MM.1S (cell line): ENCODE measurements at regions not wholly inside any gene's neighbourhood (a gene's known extent, or its start where the extent isn't known, plus 50 kb on each side); places are given as distances from the start of the nearest gene placed in this dataset.

ENCODE experiments used
- DNase-seq: peaks from one replicate; pipeline ENCODE4 v3.0.0-alpha.2; 2015
- H2AFZ ChIP-seq: fragments of 300-600 bp; sonication (generic); 2 replicates; pipeline ENCODE4 v1.6.0; 2016; ENCODE audit warnings: antibody characterized with exemption, low read length
- H3F3A ChIP-seq: fragments of 300-600 bp; sonication (generic); 2 replicates; pipeline ENCODE4 v1.6.1; 2016; ENCODE audit warnings: mild to moderate bottlenecking, antibody characterized with exemption, low read length, moderate library complexity, mixed read lengths; ENCODE audit not compliant: insufficient read depth
- H3K27ac ChIP-seq: fragments of 300-600 bp; sonication (generic); 2 replicates; pipeline ENCODE4 v1.5.1; 2016; ENCODE audit warnings: mild to moderate bottlenecking, low read length
- H3K27me3 ChIP-seq: fragments of 300-600 bp; sonication (generic); replicated peaks from 2 replicates; pipeline ENCODE4 v1.6.0; 2016; ENCODE audit warnings: low read length; ENCODE audit not compliant: insufficient read depth
- H3K36me3 ChIP-seq: fragments of 300-600 bp; sonication (generic); replicated peaks from 2 replicates; pipeline ENCODE4 v1.6.1; 2016; ENCODE audit warnings: mild to moderate bottlenecking, low read length, mixed read lengths; ENCODE audit not compliant: insufficient read depth
- H3K4me1 ChIP-seq: fragments of 300-600 bp; sonication (generic); 2 replicates; pipeline ENCODE4 v1.6.1; 2016; ENCODE audit warnings: low read length, mixed read lengths
- H3K4me2 ChIP-seq: fragments of 300-600 bp; sonication (generic); 2 replicates; pipeline ENCODE4 v1.6.0; 2016; ENCODE audit warnings: low read depth, low read length
- H3K4me3 ChIP-seq: fragments of 300-600 bp; sonication (generic); 2 replicates; pipeline ENCODE4 v1.5.1; 2016; ENCODE audit warnings: low read length, mixed read lengths
- H3K79me2 ChIP-seq: fragments of 300-600 bp; sonication (generic); 2 replicates; pipeline ENCODE4 v1.6.1; 2016; ENCODE audit warnings: mixed run types, low read length, mixed read lengths
- H3K9ac ChIP-seq: fragments of 300-600 bp; sonication (generic); 2 replicates; pipeline ENCODE4 v1.6.1; 2016; ENCODE audit warnings: low read length, mixed read lengths
- H3K9me2 ChIP-seq: fragments of 300-600 bp; sonication (generic); replicated peaks from 2 replicates; pipeline ENCODE4 v1.6.1; 2016; ENCODE audit warnings: mild to moderate bottlenecking, low read length, mixed read lengths; ENCODE audit not compliant: insufficient read depth
- H3K9me3 ChIP-seq: fragments of 300-600 bp; sonication (generic); replicated peaks from 2 replicates; pipeline ENCODE4 v1.6.1; 2016; ENCODE audit warnings: mild to moderate bottlenecking, low read length, mixed read lengths; ENCODE audit not compliant: insufficient read depth
- H4K20me1 ChIP-seq: fragments of 300-600 bp; sonication (generic); 2 replicates; pipeline ENCODE4 v1.6.1; 2016; ENCODE audit warnings: mild to moderate bottlenecking, low read length, moderate library complexity, mixed read lengths; ENCODE audit not compliant: insufficient read depth
- EZH2 ChIP-seq: fragments of 300-600 bp; sonication (generic); optimal IDR thresholded peaks from 2 replicates; pipeline ENCODE3; 2017; ENCODE audit warnings: low read depth, mild to moderate bottlenecking, antibody characterized with exemption, low read length, mixed read lengths
- EZH2phosphoT487 ChIP-seq: fragments of 300-600 bp; sonication (generic); IDR thresholded peaks from 2 replicates; pipeline ENCODE4 v1.6.1; 2018; ENCODE audit warnings: antibody characterized with exemption, low read length
- TF ChIP-seq, protein P1 (sequence below): fragments of 300-600 bp; sonication (generic); IDR thresholded peaks from 2 replicates; pipeline ENCODE4 v1.5.1; 2016; ENCODE audit warnings: antibody characterized with exemption, low read length, mixed read lengths

DNA sequence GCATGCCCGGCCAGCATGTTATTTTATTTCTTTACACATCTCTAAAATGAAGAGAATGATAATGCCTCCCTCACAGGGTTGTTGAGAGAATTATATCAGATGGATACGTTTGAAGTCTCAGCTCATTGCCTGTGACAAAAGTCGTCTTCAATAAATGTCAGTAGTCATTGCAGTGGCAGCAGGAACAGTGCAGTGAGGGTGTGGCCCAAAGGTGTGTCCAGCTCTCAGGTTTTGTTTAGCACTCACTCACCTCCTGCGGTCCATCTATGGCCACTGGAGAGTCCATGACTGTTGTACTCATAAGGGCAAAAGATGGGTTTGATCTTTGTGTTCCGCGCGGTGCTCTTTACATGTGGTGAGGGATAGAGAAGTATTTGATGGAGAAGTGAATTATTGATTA is 77.2 kb upstream of the TIAM2 start:
- H2AFZ ChIP-seq: no peak overlapping the region
- no peaks in the 10 kb centered on the region for H4K20me1 ChIP-seq
- H3K4me1 ChIP-seq: peaks cover 4% of the 10 kb centered on the region; the same call in 1 of the 2 replicates
- no peak for DNase-seq
- H3K4me2 ChIP-seq: no peak overlapping the region
- no peak for TF ChIP-seq EZH2
- TF ChIP-seq, protein P1, sequence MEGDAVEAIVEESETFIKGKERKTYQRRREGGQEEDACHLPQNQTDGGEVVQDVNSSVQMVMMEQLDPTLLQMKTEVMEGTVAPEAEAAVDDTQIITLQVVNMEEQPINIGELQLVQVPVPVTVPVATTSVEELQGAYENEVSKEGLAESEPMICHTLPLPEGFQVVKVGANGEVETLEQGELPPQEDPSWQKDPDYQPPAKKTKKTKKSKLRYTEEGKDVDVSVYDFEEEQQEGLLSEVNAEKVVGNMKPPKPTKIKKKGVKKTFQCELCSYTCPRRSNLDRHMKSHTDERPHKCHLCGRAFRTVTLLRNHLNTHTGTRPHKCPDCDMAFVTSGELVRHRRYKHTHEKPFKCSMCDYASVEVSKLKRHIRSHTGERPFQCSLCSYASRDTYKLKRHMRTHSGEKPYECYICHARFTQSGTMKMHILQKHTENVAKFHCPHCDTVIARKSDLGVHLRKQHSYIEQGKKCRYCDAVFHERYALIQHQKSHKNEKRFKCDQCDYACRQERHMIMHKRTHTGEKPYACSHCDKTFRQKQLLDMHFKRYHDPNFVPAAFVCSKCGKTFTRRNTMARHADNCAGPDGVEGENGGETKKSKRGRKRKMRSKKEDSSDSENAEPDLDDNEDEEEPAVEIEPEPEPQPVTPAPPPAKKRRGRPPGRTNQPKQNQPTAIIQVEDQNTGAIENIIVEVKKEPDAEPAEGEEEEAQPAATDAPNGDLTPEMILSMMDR: no peak
- TF ChIP-seq EZH2phosphoT487: no peak
- no peaks in the 10 kb centered on the region for H3K36me3 ChIP-seq
- no peak overlapping the region for H3K4me3 ChIP-seq
- H3K9me3 ChIP-seq: no peaks in the 10 kb centered on the region
- H3K27ac ChIP-seq: no peak overlapping the region
- no peak overlapping the region for H3K9ac ChIP-seq
- no peaks in the 10 kb centered on the region for H3F3A ChIP-seq
- H3K79me2 ChIP-seq: no peaks in the 10 kb centered on the region
- no peaks in the 10 kb centered on the region for H3K9me2 ChIP-seq
- no peaks in the 10 kb centered on the region for H3K27me3 ChIP-seq

DNA sequence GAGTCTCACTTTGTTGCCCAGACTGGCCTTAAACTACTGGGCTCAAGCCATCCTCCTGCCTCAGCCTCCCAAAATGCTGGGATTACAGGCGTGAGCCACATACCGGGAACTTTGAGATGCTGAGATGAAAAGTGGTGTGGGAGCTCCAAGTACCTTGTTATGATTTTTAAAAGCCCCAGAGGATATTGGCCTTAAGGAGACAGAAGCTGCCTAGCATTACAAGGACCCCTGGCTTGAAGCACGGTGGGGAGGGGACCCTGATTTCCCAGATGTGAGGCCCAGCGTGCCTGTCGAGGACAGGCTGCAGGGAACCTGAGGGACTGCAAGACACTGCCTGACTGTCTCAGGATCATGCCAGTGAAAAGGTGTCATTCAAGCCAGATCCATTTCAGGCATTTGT is 75.3 kb upstream of the TIAM2 start:
- Histone ChIP-seq H3K36me3 (no peaks in the 10 kb centered on the region), H2AFZ (no peak overlapping the region), H3K9ac (no peak overlapping the region), H3K4me1 (peaks cover 4% of the 10 kb centered on the region; the same call in 1 of the 2 replicates), H3F3A (no peaks in the 10 kb centered on the region), H3K9me2 (no peaks in the 10 kb centered on the region), H3K27ac (no peak overlapping the region), H3K27me3 (no peaks in the 10 kb centered on the region), H3K79me2 (no peaks in the 10 kb centered on the region), H4K20me1 (no peaks in the 10 kb centered on the region), H3K9me3 (no peaks in the 10 kb centered on the region), H3K4me3 (no peak overlapping the region), H3K4me2 (no peak overlapping the region)
- no peak for DNase-seq
- TF ChIP-seq, protein P1: no peak
- no peak for TF ChIP-seq EZH2
- TF ChIP-seq EZH2phosphoT487: no peak

DNA sequence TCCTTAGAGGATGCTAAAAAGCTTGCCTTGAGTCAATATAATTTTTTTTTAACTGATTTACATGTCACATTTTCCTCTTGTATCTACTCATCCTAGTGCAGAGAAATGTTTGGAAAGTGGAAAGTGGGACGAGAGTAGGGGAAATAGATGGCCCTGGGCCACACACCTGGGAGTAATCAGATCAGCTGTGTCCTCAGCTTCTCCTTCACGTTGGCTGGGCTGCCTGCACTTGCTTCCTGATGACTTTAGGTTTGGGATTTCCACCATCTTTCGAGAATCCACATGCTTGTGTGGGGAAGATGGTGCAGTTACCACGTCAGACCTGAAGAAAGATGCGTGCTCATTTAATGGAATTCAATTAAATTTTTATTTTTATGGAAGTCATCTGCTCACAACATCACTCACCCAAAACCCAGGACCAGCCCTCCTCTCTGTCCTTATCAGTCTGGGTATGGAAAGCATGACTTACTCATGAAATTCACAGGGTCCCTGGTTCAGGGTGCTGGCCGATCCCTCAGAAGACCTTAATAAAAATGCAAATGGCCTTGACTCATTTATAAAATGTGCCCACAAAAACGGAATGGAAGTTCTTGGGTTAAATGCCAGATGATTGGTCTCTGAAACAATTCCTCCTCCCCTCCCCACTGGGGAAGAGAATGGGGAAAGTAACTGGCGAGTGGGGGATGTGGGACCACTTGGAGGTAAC is 74.5 kb upstream of the TIAM2 start:
- H2AFZ ChIP-seq: no peak overlapping the region
- no peaks in the 10 kb centered on the region for H3K27me3 ChIP-seq
- H4K20me1 ChIP-seq: no peaks in the 10 kb centered on the region
- DNase-seq: no peak
- H3K4me3 ChIP-seq: no peak overlapping the region
- H3K79me2 ChIP-seq: no peaks in the 10 kb centered on the region
- H3K9me2 ChIP-seq: no peaks in the 10 kb centered on the region
- TF ChIP-seq EZH2phosphoT487 (no peak), EZH2 (no peak)
- TF ChIP-seq, protein P1: no peak
- no peaks in the 10 kb centered on the region for H3K9me3 ChIP-seq
- H3F3A ChIP-seq: no peaks in the 10 kb centered on the region
- no peak overlapping the region for H3K9ac ChIP-seq
- no peak overlapping the region for H3K4me2 ChIP-seq
- no peak overlapping the region for H3K27ac ChIP-seq
- peaks cover 4% of the 10 kb centered on the region; the same call in 1 of the 2 replicates for H3K4me1 ChIP-seq
- no peaks in the 10 kb centered on the region for H3K36me3 ChIP-seq
